Stimulated activated CD4-positive, alpha-beta T cell treated with anti-CD3 and anti-CD28 coated beads, Interleukin-4, amount 100 ng/mL, for 24 hours (primary cell): ENCODE measurements at regions not wholly inside any gene's neighbourhood (a gene's known extent, or its start where the extent isn't known, plus 50 kb on each side); places are given as distances from the start of the nearest gene placed in this dataset.
"Not testable (repeated sequence)": the region's sequence is repeated elsewhere in the genome, so short reads cannot be mapped to it uniquely, and the experiment has no call there.

Experiments
- DNase-seq: peaks from one replicate; pipeline ENCODE4 v3.0.0-alpha.2; 2020

- not testable (repeated sequence) for DNase-seq
These were observed 51.0 kb downstream of the NPIPB11 start for GRCh38 chr16:29355339-29356059.

DNA sequence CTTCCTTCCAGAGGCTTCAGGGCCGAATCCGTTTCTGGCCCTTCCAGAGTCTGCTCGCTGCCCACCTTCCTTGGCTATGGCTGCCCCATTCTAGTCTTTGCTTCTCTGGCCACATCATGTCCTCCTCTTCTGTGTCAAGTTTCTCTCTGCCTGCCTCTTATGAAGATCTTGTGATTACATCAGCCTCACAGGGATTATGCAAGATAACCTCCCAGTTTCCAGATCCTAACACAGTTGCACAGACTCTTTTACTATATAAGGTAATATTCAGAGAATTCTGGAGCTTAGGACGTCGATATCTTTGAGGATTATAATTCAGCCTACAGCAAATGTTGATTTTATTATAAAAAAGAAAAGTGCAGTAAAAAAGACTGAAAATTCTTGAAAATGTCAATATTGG, 52.1 kb downstream of the NPIPB11 start:
- DNase-seq, result not testable (repeated sequence)

- DNase-seq, result not testable (repeated sequence)
These were observed 53.9 kb downstream of the NPIPB11 start for GRCh38 chr16:29352617-29352999.

DNA sequence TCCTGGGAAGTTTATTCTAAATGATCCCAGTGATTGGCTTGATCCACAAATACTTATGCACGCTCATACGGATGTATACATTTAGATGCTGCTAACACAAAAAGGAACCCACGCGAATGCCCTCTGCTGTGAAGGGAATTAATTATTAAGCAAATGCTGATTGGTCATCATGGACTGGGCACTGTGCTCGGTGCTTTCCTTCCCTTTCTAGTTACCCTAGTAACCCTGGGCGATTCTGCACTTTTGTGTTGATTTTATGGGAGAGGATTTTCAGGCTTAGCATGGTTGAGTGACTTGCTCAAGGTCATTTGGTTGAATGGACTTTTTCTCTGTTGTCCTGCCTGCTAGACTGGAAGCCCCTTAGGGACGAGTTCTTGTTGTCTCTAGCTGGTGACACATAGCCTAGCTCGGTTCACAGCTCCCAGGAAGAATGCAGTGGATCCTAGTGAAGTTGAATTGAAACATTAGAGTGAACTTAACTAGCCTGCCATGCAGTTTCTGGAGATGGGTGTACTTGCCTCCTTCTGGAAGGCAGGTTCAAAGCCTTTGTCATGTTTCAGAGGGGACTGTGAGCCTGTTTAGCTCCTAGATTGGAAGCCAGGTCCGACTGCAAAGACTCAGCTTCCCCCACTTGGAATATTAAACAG, 54.4 kb downstream of the NPIPB11 start:
- DNase-seq, result not testable (repeated sequence)

- not testable (repeated sequence) for DNase-seq
These were observed 55.1 kb downstream of the NPIPB11 start for GRCh38 chr16:29351271-29351969.

- not testable (repeated sequence) for DNase-seq
These were observed 56.5 kb downstream of the NPIPB11 start for GRCh38 chr16:29349966-29350365.

DNA sequence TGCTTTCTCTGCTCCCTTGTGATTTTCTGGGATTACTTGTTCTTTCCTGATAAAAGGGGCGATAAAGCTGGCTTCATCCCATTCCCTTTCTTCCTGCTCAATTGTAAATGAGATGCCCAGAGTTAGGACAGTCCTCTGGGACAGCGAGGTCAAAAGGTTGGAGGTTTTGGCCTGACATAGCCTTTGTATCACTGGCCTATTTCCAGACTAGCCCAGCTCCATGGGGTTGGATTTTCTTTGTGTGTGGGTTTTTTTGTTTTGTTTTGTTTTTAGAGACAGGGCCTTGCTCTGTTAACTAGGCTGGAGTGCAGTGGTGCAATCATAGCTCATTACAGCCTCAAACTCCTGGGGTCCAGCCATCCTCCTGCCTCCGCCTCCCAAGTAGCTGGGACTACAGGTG, 57.8 kb downstream of the NPIPB11 start:
- DNase-seq, result not testable (repeated sequence)

DNA sequence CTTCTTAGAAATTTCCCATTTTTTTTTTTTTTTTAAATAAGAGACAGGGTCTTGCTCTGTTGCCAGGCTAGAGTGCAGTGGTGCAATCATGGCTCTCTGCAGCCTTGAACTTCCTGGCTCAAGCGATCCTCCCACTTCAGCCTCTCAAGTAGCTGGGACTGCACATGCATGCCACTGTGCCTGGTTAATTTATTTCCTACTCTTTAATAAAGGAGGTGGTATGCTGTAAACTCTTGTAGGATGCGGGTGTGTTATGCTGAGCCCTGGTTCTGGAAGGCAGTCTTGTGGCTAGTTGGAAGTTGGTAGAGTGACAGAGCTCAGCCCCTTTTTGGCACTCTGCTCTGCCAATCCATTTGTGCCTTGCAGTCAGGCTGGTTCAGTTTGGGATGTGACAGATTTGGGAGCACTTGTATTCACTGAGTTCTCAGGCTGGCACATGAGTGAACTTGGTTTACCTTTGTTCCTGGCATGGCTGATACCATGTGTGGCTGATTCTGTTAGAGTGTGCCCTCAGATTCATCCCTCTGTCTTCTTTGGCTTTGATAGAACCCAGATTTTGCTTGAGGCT, 58.3 kb downstream of the NPIPB11 start:
- DNase-seq, result not testable (repeated sequence)

DNA sequence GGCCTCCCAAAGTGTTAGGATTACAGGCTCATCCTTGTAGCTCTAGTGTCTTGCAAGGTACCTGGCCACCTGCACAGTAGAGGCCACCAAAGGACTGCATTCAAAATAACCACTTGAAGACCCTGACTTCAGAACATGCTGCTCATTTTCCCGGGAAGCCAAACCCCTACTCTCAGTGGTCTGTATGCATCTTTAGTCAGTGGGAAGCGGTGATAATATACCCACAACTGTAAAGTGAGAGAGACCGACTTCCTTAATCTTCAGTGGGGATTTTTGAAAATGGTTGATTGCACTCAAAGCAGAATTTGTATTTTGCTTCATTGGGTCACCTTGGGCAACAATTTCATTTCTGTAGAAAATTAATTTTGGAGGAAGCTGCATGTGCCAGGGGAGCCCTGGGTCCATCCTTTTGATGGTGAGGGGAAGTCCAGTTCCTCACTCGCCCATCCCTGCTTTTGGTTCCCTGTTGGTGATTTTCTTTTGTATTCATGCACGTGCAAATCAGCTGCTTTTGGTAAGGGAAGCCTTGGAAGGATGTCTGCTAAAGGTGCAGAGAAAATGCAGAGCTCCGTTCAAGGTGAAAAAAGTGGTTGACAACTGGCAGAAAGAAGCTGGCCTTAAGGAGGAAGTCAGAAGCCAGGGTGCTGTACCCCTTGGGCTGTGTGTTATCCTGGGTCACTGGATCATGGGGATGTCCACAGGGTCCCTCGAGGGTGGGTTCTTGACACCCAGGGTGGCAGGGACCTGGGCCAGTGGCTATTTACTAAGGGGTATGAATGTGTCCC, 59.5 kb downstream of the NPIPB11 start:
- not testable (repeated sequence) for DNase-seq

DNA sequence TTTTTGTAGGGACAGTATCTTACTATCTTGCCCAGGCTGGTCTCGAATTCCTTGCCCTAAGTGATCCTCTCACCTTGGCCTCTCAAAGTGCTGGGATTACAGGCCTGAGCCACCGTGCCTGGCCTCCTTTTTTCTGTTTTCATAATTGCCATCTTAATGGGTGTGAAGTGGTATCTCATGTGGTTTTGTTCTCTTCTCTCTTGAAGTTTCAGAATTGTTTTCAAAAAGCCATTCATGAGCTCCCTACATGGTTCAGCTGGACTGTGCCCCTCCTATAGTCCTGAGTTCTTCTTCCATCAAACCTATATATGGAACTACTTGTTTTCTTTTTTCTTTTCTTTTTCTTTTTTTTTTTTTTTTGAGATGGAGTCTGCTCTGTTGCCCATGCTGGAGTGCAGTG, 60.3 kb downstream of the NPIPB11 start:
- DNase-seq, result not testable (repeated sequence)

DNA sequence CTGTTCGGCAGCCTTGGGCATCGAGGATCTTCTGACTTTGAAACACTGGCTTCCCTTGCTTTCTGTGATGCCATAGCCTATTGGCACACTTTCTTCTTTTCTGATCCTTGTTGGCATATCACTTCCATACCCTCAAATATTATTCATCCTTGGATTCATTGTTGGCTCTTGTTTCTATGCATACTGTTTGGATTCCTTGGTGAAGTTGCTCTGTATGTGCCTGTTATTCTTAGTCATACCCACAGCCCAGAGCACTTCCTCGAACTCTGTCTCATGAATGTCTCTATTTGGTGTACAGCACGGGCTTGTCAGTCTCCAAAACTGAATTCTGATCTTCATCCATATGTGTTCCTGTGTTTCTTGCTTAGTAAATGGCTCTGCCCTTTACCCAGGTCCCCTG, 63.6 kb downstream of the NPIPB11 start:
- DNase-seq, result not testable (repeated sequence)

DNA sequence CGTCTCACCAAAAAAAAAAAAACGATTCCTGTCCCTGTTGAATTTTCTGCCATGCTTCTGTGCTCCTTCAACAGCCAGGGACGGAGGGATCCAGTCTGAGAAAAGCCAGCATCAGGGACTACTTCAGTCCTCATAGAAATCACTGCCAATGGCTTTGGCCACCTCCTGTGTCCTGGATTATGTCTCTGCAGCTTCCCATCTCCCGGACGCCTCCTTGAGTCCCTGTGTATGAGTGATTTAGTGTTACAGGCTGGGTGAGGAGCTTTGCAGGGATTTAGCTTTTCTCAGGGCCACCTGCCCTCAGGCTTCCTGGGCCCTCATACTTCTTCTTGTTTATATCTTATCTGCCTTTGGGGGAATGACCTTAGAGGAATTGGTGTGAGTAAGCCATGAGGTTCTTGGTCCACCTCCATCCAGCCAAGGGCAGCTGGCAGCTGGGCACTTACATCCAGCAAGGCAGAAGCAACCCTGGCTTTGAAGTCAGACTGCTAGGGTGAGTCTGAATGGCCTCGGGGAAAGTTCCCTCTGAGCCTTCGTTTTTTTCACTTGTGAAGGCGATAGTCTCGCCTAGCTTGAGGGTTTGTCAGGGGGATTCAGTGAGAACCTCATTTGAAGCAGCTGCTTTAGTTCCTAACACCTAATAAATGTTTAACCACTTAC, 65.6 kb downstream of the NPIPB11 start:
- not testable (repeated sequence) for DNase-seq

GRCh38 chr16:29340235-29340634, 66.3 kb downstream of the NPIPB11 start:
- not testable (repeated sequence) for DNase-seq

DNA sequence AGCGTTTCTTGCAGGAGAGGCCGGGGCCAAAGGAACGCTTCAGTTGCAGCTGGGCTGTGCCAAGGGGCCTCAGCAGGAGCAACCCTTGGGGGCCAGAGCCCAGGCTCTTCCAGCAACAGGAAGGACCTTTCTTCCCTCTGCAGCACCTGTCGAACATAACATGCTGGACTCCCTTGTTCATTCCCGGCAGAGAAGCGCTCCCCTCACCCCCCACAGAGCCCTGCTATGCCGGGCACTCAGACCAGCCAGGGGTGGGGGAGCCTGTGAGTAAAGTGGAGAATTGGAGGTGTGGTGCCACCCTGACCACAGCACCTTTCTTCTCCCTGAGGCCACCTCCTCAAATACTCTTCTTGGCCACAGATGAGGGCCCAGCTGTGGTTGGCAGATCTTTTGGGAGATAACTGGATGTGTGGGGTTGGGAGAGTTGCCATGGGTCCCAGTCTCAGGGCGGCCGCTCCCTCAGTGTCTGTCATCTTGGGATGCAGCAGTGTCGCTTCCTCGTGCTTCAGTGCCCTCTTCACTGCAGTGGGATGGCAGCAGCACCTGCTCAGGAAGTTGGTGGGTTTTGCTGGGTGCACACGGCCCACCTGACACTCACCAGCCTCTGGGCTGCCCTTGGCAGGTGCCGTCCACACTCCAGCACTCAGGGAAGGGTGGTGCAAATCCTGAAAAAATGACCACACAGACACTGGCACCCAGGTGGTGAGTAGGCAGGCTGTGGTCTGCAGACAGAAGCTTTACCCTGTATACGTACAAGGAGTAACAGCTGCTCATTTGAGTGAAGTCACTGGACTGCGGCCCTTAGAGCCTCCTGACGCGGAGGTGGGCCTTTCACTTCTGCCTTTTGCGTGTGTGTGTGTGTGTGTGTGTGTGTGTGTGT, 67.5 kb downstream of the NPIPB11 start:
- DNase-seq, result not testable (repeated sequence)

- DNase-seq, result not testable (repeated sequence)
These were observed 69.1 kb downstream of the NPIPB11 start for GRCh38 chr16:29337385-29337901.

DNA sequence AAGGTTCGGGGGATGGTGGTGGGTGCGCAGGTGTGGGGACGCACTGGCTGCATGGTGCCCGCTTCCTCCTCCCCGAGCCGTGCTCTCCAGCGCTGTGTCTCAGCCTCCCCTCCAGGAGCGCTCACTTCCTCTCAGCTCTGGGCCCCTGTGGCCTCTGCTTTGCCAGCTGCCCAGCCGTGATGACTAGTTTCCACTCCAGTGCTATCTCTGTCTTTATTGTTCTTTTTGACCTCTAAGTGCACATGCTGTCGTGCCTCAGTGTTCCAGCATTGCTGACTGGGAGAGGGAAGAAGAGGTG, 71.0 kb downstream of the NPIPB11 start:
- not testable (repeated sequence) for DNase-seq

- not testable (repeated sequence) for DNase-seq
These were observed 71.5 kb downstream of the NPIPB11 start for GRCh38 chr16:29334776-29335548.

DNA sequence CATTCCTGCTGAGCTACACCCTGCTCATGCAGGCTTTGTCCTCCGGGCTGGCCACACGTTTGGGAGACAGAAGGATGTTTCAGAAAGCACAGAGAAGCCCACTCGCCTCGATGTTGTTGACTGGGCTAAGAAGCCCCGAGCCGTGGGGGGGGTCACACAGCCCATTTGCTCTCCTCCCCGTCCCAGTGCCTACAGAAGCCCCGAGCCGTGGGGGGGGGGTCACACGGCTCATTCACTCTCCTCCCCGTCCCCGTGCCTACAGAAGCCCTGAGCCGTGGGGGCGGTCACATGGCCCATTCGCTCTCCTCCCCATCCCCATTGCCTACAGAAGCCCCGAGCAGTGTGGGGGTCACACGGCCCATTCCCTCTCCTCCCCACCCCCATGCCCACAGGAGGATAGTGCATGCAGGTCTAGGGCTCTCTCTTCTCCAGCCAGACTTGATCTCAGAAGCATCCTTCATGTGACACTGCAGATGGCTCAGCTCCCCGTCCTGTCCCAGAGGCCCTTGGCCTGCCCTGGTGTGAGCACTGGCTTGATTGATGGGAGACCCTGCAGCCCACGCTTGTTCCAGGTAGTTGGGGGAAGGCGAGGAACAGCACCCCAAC, 72.9 kb downstream of the NPIPB11 start:
- not testable (repeated sequence) for DNase-seq

GRCh38 chr16:29330623-29331022, 75.9 kb downstream of the NPIPB11 start:
- not testable (repeated sequence) for DNase-seq

GRCh38 chr16:29328528-29328927, 78.0 kb downstream of the NPIPB11 start:
- not testable (repeated sequence) for DNase-seq
